GM12878 (cell line): ENCODE measurements at regions not wholly inside any gene's neighbourhood (a gene's known extent, or its start where the extent isn't known, plus 50 kb on each side); places are given as distances from the start of the nearest gene placed in this dataset.
A peak's percentile ranks its signal among the peaks of the same experiment; 100 is the strongest.

Experiments
- ATAC-seq: fragments of 200-7000 bp; cut with Tn5 transposase; 3 replicates; pipeline ENCODE4 v1.9.1; 2020; ENCODE audit warnings: mild to moderate bottlenecking, moderate library complexity
- BruUV-seq: library from RNA; stranded (reverse); fragments of 400-500 nt; replicated peaks from 2 replicates; lab custom pipeline; 2021; lab: Mats Ljungman, UMichigan
- CTCF ChIA-PET: fragments of 300-600 bp; sonication (Branson Sonifier 250); formaldehyde crosslinking; extraction: SDS; loops from one replicate; lab custom pipeline; 2021; ENCODE audit warnings: inconsistent platforms; lab: Yijun Ruan, JAX
- POLR2A ChIA-PET: fragments of 350-600 bp; formaldehyde crosslinking; extraction: SDS; loops from one replicate; lab custom pipeline; 2021; ENCODE audit warnings: inconsistent platforms; lab: Charles Lee
- RAD21 ChIA-PET: fragments of 300-600 bp; sonication (Branson Sonifier 250); formaldehyde crosslinking; loops from one replicate; lab custom pipeline; 2023; ENCODE audit warnings: antibody characterized with exemption; ENCODE audit not compliant: unreplicated experiment; lab: Charles Lee
- SMC1A ChIA-PET: fragments of 300-600 bp; sonication (Branson Sonifier 250); formaldehyde crosslinking; loops from one replicate; lab custom pipeline; 2023; ENCODE audit not compliant: unreplicated experiment, uncharacterized antibody; lab: Charles Lee
- DNase-seq: peaks from one replicate; pipeline ENCODE4 v3.0.0-alpha.2; 2011; ENCODE audit warnings: low read depth, low spot score
- FAIRE-seq: peaks from 3 replicates; lab custom pipeline; 2011; peaks lifted over from hg19 to GRCh38; lab: Jason Lieb, UNC
- H2AFZ ChIP-seq: 2 replicates; pipeline ENCODE4 v1.6.0; 2011; ENCODE audit warnings: low read depth, low read length, control low read depth; ENCODE audit not compliant: control insufficient read depth
- H3K27ac ChIP-seq: 2 replicates; pipeline ENCODE4 v1.5.1; 2011; ENCODE audit warnings: control low read depth; ENCODE audit not compliant: control insufficient read depth, insufficient read depth
- H3K27me3 ChIP-seq, 2 experiments: replicated peaks in 1 of 2; 2 replicates each; pipeline versions ENCODE4 v1.6.0 to v1.6.1; 2011; ENCODE audit warnings: low read length in 1 of 2; ENCODE audit not compliant: control insufficient read depth in 2 of 2, insufficient read depth in 2 of 2
- H3K36me3 ChIP-seq, 2 experiments: 2 replicates each; pipeline ENCODE4 v1.5.1; 2011; ENCODE audit warnings: low read length in 1 of 2; ENCODE audit not compliant: control insufficient read depth in 2 of 2, insufficient read depth in 2 of 2
- H3K4me1 ChIP-seq: 2 replicates; pipeline ENCODE4 v1.6.1; 2011; ENCODE audit warnings: mild to moderate bottlenecking, low read length, moderate library complexity, mixed read lengths; ENCODE audit not compliant: control insufficient read depth, insufficient read depth
- H3K4me2 ChIP-seq: 2 replicates; pipeline ENCODE4 v1.6.0; 2011; ENCODE audit warnings: control low read depth; ENCODE audit not compliant: control insufficient read depth, insufficient read depth
- H3K4me3 ChIP-seq: fragments of 200-600 bp; sonication (generic); 2 replicates; pipeline ENCODE4 v1.5.1; 2016
- H3K79me2 ChIP-seq: 2 replicates; pipeline ENCODE4 v1.6.0; 2011; ENCODE audit warnings: low read length; ENCODE audit not compliant: control insufficient read depth, insufficient read depth
- H3K9ac ChIP-seq: 2 replicates; pipeline ENCODE4 v1.8.0; 2011; ENCODE audit warnings: low read length, control low read depth, mixed read lengths; ENCODE audit not compliant: control insufficient read depth, insufficient read depth
- H3K9me3 ChIP-seq: replicated peaks from 3 replicates; pipeline ENCODE4 v1.5.1; 2011; ENCODE audit warnings: mild to moderate bottlenecking, low read length; ENCODE audit not compliant: control insufficient read depth, insufficient read depth
- H4K20me1 ChIP-seq: 2 replicates; pipeline ENCODE4 v1.6.0; 2011; ENCODE audit not compliant: control insufficient read depth, insufficient read depth
- CREM ChIP-seq: IDR thresholded peaks from 2 replicates; pipeline ENCODE4 v1.6.1; 2014; ENCODE audit warnings: antibody characterized with exemption, low read depth
- HDAC2 ChIP-seq: fragments of 200-600 bp; sonication (generic); IDR thresholded peaks from 2 replicates; pipeline ENCODE4 v1.6.1; 2017
- JUNB ChIP-seq: IDR thresholded peaks from 2 replicates; pipeline ENCODE4 v1.6.1; 2016; ENCODE audit warnings: antibody characterized with exemption, mild to moderate bottlenecking
- JUND ChIP-seq: IDR thresholded peaks from 2 replicates; pipeline ENCODE4 v1.6.1; 2012; ENCODE audit warnings: low read depth, mild to moderate bottlenecking, low read length, improper control_type of control experiment, moderate library complexity
- LARP7 ChIP-seq: fragments of 450-650 bp; IDR thresholded peaks from 2 replicates; pipeline ENCODE4 v1.6.1; 2017; ENCODE audit warnings: mild to moderate bottlenecking
- MYC ChIP-seq: IDR thresholded peaks from 2 replicates; pipeline ENCODE4 v1.6.1; 2011; ENCODE audit warnings: mild to moderate bottlenecking, low read length, moderate library complexity, inconsistent platforms; ENCODE audit not compliant: insufficient read depth, insufficient replicate concordance, insufficient read length, severe bottlenecking
- PBX3 ChIP-seq: IDR thresholded peaks from 2 replicates; pipeline ENCODE4 v1.6.1; 2011; ENCODE audit warnings: mild to moderate bottlenecking, low read depth, low read length, moderate library complexity; ENCODE audit not compliant: insufficient replicate concordance
- PKNOX1 ChIP-seq: fragments of 450-650 bp; IDR thresholded peaks from 2 replicates; pipeline ENCODE4 v1.6.1; 2016; ENCODE audit warnings: mild to moderate bottlenecking
- POU2F2 ChIP-seq: IDR thresholded peaks from 3 replicates; pipeline ENCODE4 v1.6.1; 2011; ENCODE audit warnings: low read depth, mild to moderate bottlenecking, low read length, borderline replicate concordance
- RCOR1 ChIP-seq: conservative IDR thresholded peaks from 2 replicates; pipeline ENCODE4 v1.6.1; 2012; ENCODE audit warnings: low read depth, low read length, improper control_type of control experiment
- WGBS: methylation state at CpG from one replicate; pipeline ENCODE4 v1.1.6; 2016; ENCODE audit warnings: low lambda C conversion rate; ENCODE audit not compliant: insufficient replicate concordance, insufficient coverage; ENCODE audit errors: missing lambda C conversion rate; 5-methylcytosine and 5-hydroxymethylcytosine counted together
- in situ Hi-C: fragments of 300-500 bp; cut with MboI; formaldehyde crosslinking; loops from 9 replicates; pipeline ENCODE4 v1.14.3; 2018; ENCODE audit warnings: mixed read lengths
- intact Hi-C: fragments of 100-400 bp; cut with micrococcal nuclease; formaldehyde crosslinking; loops from one replicate; pipeline ENCODE4 v1.14.2; 2022; ENCODE audit not compliant: unreplicated experiment

- 30% methylated on average over 1 of the region's 1 CpG for WGBS
- Histone ChIP-seq H3K27ac (no peak overlapping the region), H3K4me1 (no peaks in the 10 kb centered on the region), H3K9ac (no peak overlapping the region), H3K36me3 (no peaks in the 10 kb centered on the region), H3K27me3 (no peaks in the 10 kb centered on the region), H3K4me3 (no peak overlapping the region), H3K4me2 (no peak overlapping the region), H3K79me2 (no peaks in the 10 kb centered on the region), H3K9me3 (no peaks in the 10 kb centered on the region), H4K20me1 (no peaks in the 10 kb centered on the region), H2AFZ (no peak overlapping the region)
- intact Hi-C loops = no loop called here
- FAIRE-seq (no peak), DNase-seq (no peak), ATAC-seq (peak; percentile 91)
- ChIA-PET RAD21 (no interaction called here), POLR2A (no interaction called here), SMC1A (interaction anchor here (0.6 to 1.0 kb wide), 4 partner anchors 17 to 1004 kb away, joined by 3 to 4 read pairs (median 3); no protein-coding TSS in a partner anchor), CTCF (no interaction called here)
- in situ Hi-C loops = no loop called here
- TF ChIP-seq JUNB = peak; percentile 83
- TF ChIP-seq MYC = no peak
- no peak for TF ChIP-seq CREM
- TF ChIP-seq RCOR1 = no peak
- TF ChIP-seq PBX3 = peak; percentile 80
- no peak for TF ChIP-seq POU2F2
- TF ChIP-seq LARP7 = no peak
- TF ChIP-seq JUND = 0 out of 2 replicates have a peak, but pooled peaks have one; percentile 15
- TF ChIP-seq HDAC2 = no peak
- TF ChIP-seq PKNOX1 = peak; percentile 94
- no TSS peak for BruUV-seq
These were observed 168.8 kb upstream of the POT1 start for GRCh38 chr7:125098377-125098970.
